HG03521 (cell line): ENCODE measurements at regions not wholly inside any gene's neighbourhood (a gene's known extent, or its start where the extent isn't known, plus 50 kb on each side); places are given as distances from the start of the nearest gene placed in this dataset.
"Not testable (repeated sequence)": the region's sequence is repeated elsewhere in the genome, so short reads cannot be mapped to it uniquely, and the experiment has no call there.

Source experiments
- ATAC-seq: cut with Tn5 transposase; IDR thresholded peaks from one replicate; pipeline ENCODE4 v1.9.1; 2021; ENCODE audit warnings: mild to moderate bottlenecking, moderate library complexity; ENCODE audit not compliant: unreplicated experiment

GRCh38 chr10:65786279-65786678 is 1139.6 kb upstream of the LRRTM3 start:
- ATAC-seq = no peak

GRCh38 chr10:65787571-65787970 is 1138.3 kb upstream of the LRRTM3 start:
- ATAC-seq = no peak

GRCh38 chr10:65788271-65788670 is 1137.6 kb upstream of the LRRTM3 start:
- no peak for ATAC-seq

- no peak for ATAC-seq
These were observed 1133.9 kb upstream of the LRRTM3 start for GRCh38 chr10:65791979-65792378.

GRCh38 chr10:65793738-65794425 is 1132.0 kb upstream of the LRRTM3 start:
- ATAC-seq = no peak

- ATAC-seq = not testable (repeated sequence)
These were observed 1131.0 kb upstream of the LRRTM3 start for GRCh38 chr10:65794861-65795260.

- no peak for ATAC-seq
These were observed 1129.4 kb upstream of the LRRTM3 start for GRCh38 chr10:65796472-65796871.

GRCh38 chr10:65798133-65798532 is 1127.7 kb upstream of the LRRTM3 start:
- ATAC-seq = no peak

- no peak for ATAC-seq
These were observed 1123.4 kb upstream of the LRRTM3 start for GRCh38 chr10:65802391-65802790.

GRCh38 chr10:65805511-65805910 is 1120.3 kb upstream of the LRRTM3 start:
- ATAC-seq = no peak

- ATAC-seq = no peak
These were observed 1119.8 kb upstream of the LRRTM3 start for GRCh38 chr10:65805993-65806392.

GRCh38 chr10:65808687-65809333 is 1117.0 kb upstream of the LRRTM3 start:
- no peak for ATAC-seq

- ATAC-seq = no peak
These were observed 1113.8 kb upstream of the LRRTM3 start for GRCh38 chr10:65811931-65812525.

GRCh38 chr10:65816536-65816935 is 1109.3 kb upstream of the LRRTM3 start:
- no peak for ATAC-seq

- ATAC-seq = no peak
These were observed 1106.8 kb upstream of the LRRTM3 start for GRCh38 chr10:65818990-65819389.

- no peak for ATAC-seq
These were observed 1098.5 kb upstream of the LRRTM3 start for GRCh38 chr10:65827359-65827758.

GRCh38 chr10:65838811-65839210 is 1087.0 kb upstream of the LRRTM3 start:
- ATAC-seq = no peak

- no peak for ATAC-seq
These were observed 1082.6 kb upstream of the LRRTM3 start for GRCh38 chr10:65843203-65843602.

GRCh38 chr10:65845916-65846315 is 1079.9 kb upstream of the LRRTM3 start:
- ATAC-seq = no peak

GRCh38 chr10:65846541-65846940 is 1079.3 kb upstream of the LRRTM3 start:
- ATAC-seq = no peak

GRCh38 chr10:65846949-65847348 is 1078.9 kb upstream of the LRRTM3 start:
- no peak for ATAC-seq
